ENCODE measurements at regions not wholly inside any gene's neighbourhood (a gene's known extent, or its start where the extent isn't known, plus 50 kb on each side); places are given as distances from the start of the nearest gene placed in this dataset.

- H3K36me3 ChIP-seq (replicated peaks in 1 of 2; ENCODE audit: control insufficient read depth in 1 of 2, insufficient read depth in 2 of 2, low read length in 2 of 2), result no peaks in the 10 kb centered on the region
- no peak overlapping the region for H3K4me3 ChIP-seq (replicated peaks in 1 of 3; ENCODE audit: low read depth in 2 of 3, low read length in 3 of 3)
- no peak for TF ChIP-seq CTCF (IDR thresholded peaks at IDR 0.05)
- WGBS (ENCODE audit: insufficient coverage), result no CpG with 5 or more reads among the region's 2 CpGs
- Mint-ChIP-seq H3K9me3 (no peaks in the 10 kb centered on the region), H3K27me3 (ENCODE audit: low read depth in 3 of 3) (peaks cover 0 to 2% (median 0%) of the 10 kb centered on the region in 3 donors), H3K36me3 (no peaks in the 10 kb centered on the region), H3K27ac (no peak overlapping the region), H3K4me1 (peaks cover 29% of the 10 kb centered on the region), H3K4me3 (no peak overlapping the region)
- intact Hi-C loops (cut with micrococcal nuclease), result no loop called here
- no peaks in the 10 kb centered on the region for H3K9me3 ChIP-seq (replicated peaks in 1 of 2; ENCODE audit: control insufficient read depth in 1 of 2, insufficient read depth in 1 of 2, low read length in 2 of 2)
- H3K27me3 ChIP-seq (ENCODE audit: control insufficient read depth in 2 of 2, insufficient read depth in 2 of 2, low read length in 2 of 2), result no peaks in the 10 kb centered on the region
- no peak overlapping the region for H3K4me2 ChIP-seq (replicated peaks; ENCODE audit: extremely low read depth, low read length, poor library complexity, severe bottlenecking)
- H4K20me1 ChIP-seq (ENCODE audit: insufficient read depth, low read length), result no peaks in the 10 kb centered on the region
- H3K79me2 ChIP-seq (ENCODE audit: insufficient read depth, low read length), result no peaks in the 10 kb centered on the region
- DNase-seq, result no peak
- no peak overlapping the region for H2AFZ ChIP-seq (ENCODE audit: insufficient read depth, low read depth, low read length, poor library complexity, severe bottlenecking)
- H3K9ac ChIP-seq (ENCODE audit: insufficient read depth, low read length, poor library complexity, severe bottlenecking), result no peak overlapping the region
- no peak overlapping the region for H3K27ac ChIP-seq (ENCODE audit: low read depth in 1 of 2, low read length in 2 of 2)
- peaks cover 13 to 16% of the 10 kb centered on the region in 2 donors for H3K4me1 ChIP-seq (ENCODE audit: control insufficient read depth in 1 of 2, insufficient read depth in 2 of 2, low read length in 2 of 2)
Observed at GRCh38 chr15:85311647-85312046, 68.8 kb upstream of the AKAP13 start.

- H4K20me1 ChIP-seq (ENCODE audit: insufficient read depth, low read length), result no peaks in the 10 kb centered on the region
- no peaks in the 10 kb centered on the region for H3K27me3 ChIP-seq (ENCODE audit: control insufficient read depth in 2 of 2, insufficient read depth in 2 of 2, low read length in 2 of 2)
- 100% methylated on average over 1 of the region's 5 CpGs for WGBS (ENCODE audit: insufficient coverage)
- H3K4me3 ChIP-seq (replicated peaks in 1 of 3; ENCODE audit: low read depth in 2 of 3, low read length in 3 of 3), result peak overlapping the region in 1 of 3 experiments; percentile 34
- DNase-seq, result peak; percentile 33 to 79 (median 51)
- H3K79me2 ChIP-seq (ENCODE audit: insufficient read depth, low read length), result no peaks in the 10 kb centered on the region
- Mint-ChIP-seq H3K27me3 (ENCODE audit: low read depth in 3 of 3) (peaks cover 0 to 2% (median 0%) of the 10 kb centered on the region in 3 donors), H3K27ac (peak overlapping the region; percentile 65 to 92 (median 86)), H3K4me1 (peaks cover 29% of the 10 kb centered on the region), H3K36me3 (no peaks in the 10 kb centered on the region), H3K4me3 (peak overlapping the region; percentile 67 to 69), H3K9me3 (no peaks in the 10 kb centered on the region)
- H3K9me3 ChIP-seq (replicated peaks in 1 of 2; ENCODE audit: control insufficient read depth in 1 of 2, insufficient read depth in 1 of 2, low read length in 2 of 2), result no peaks in the 10 kb centered on the region
- peaks cover 13 to 16% of the 10 kb centered on the region in 2 donors for H3K4me1 ChIP-seq (ENCODE audit: control insufficient read depth in 1 of 2, insufficient read depth in 2 of 2, low read length in 2 of 2)
- intact Hi-C loops (cut with micrococcal nuclease), result no loop called here
- no peak overlapping the region for H3K9ac ChIP-seq (ENCODE audit: insufficient read depth, low read length, poor library complexity, severe bottlenecking)
- no peak for TF ChIP-seq CTCF (IDR thresholded peaks at IDR 0.05)
- H3K36me3 ChIP-seq (replicated peaks in 1 of 2; ENCODE audit: control insufficient read depth in 1 of 2, insufficient read depth in 2 of 2, low read length in 2 of 2), result no peaks in the 10 kb centered on the region
- H2AFZ ChIP-seq (ENCODE audit: insufficient read depth, low read depth, low read length, poor library complexity, severe bottlenecking), result peak overlapping the region; percentile 69
- peak overlapping the region; percentile 39 for H3K4me2 ChIP-seq (replicated peaks; ENCODE audit: extremely low read depth, low read length, poor library complexity, severe bottlenecking)
- H3K27ac ChIP-seq (ENCODE audit: low read depth in 1 of 2, low read length in 2 of 2), result peak overlapping the region in 1 of 2 donors; percentile 70
Observed at GRCh38 chr15:85312486-85312885, 67.9 kb upstream of the AKAP13 start.

Measured in CD14-positive monocyte (primary cell).